ENCODE measurements at regions not wholly inside any gene's neighbourhood (a gene's known extent, or its start where the extent isn't known, plus 50 kb on each side); places are given as distances from the start of the nearest gene placed in this dataset.
A peak's percentile ranks its signal among the peaks of the same experiment; 100 is the strongest.

GRCh38 chr21:29424728-29425127, 126.0 kb downstream of the BACH1 start:
- TF ChIP-seq CTCF (IDR thresholded peaks at IDR 0.05; ENCODE audit: low read depth, low read length) = no peak
- no peak for DNase-seq
- no peaks in the 10 kb centered on the region for H3K9me3 ChIP-seq (ENCODE audit: severe bottlenecking)
- H3K27ac ChIP-seq = no peak overlapping the region
- H3K4me3 ChIP-seq (ENCODE audit: low read depth, low read length) = no peak overlapping the region
- H3K27me3 ChIP-seq (ENCODE audit: insufficient read depth, low read depth, severe bottlenecking) = no peaks in the 10 kb centered on the region
- no peaks in the 10 kb centered on the region for H3K36me3 ChIP-seq

- DNase-seq = no peak
- H3K4me3 ChIP-seq (ENCODE audit: low read depth, low read length) = no peak overlapping the region
- no peak overlapping the region for H3K27ac ChIP-seq
- no peak for TF ChIP-seq CTCF (IDR thresholded peaks at IDR 0.05; ENCODE audit: low read depth, low read length)
- H3K36me3 ChIP-seq = no peaks in the 10 kb centered on the region
- H3K9me3 ChIP-seq (ENCODE audit: severe bottlenecking) = no peaks in the 10 kb centered on the region
- H3K27me3 ChIP-seq (ENCODE audit: insufficient read depth, low read depth, severe bottlenecking) = no peaks in the 10 kb centered on the region
Measured at GRCh38 chr21:29429218-29429617, 130.5 kb downstream of the BACH1 start.

GRCh38 chr21:29430030-29430429, 131.3 kb downstream of the BACH1 start:
- Histone ChIP-seq H3K27me3 (ENCODE audit: insufficient read depth, low read depth, severe bottlenecking) (no peaks in the 10 kb centered on the region), H3K4me3 (ENCODE audit: low read depth, low read length) (no peak overlapping the region)
- TF ChIP-seq CTCF (IDR thresholded peaks at IDR 0.05; ENCODE audit: low read depth, low read length) = no peak

GRCh38 chr21:29430576-29430975, 131.9 kb downstream of the BACH1 start:
- H3K4me3 ChIP-seq (ENCODE audit: low read depth, low read length) = no peak overlapping the region
- no peak for DNase-seq
- no peaks in the 10 kb centered on the region for H3K27me3 ChIP-seq (ENCODE audit: insufficient read depth, low read depth, severe bottlenecking)
- H3K27ac ChIP-seq = no peak overlapping the region
- H3K9me3 ChIP-seq (ENCODE audit: severe bottlenecking) = no peaks in the 10 kb centered on the region
- H3K36me3 ChIP-seq = no peaks in the 10 kb centered on the region
- TF ChIP-seq CTCF (IDR thresholded peaks at IDR 0.05; ENCODE audit: low read depth, low read length) = no peak

More at GRCh38 chr21:29430030-29430429, 131.3 kb downstream of the BACH1 start:
- Histone ChIP-seq H3K36me3 (no peaks in the 10 kb centered on the region), H3K27ac (no peak overlapping the region), H3K9me3 (ENCODE audit: severe bottlenecking) (no peaks in the 10 kb centered on the region)
- DNase-seq = peak; percentile 37

- TF ChIP-seq CTCF (IDR thresholded peaks at IDR 0.05; ENCODE audit: low read depth, low read length) = no peak
- H3K9me3 ChIP-seq (ENCODE audit: severe bottlenecking) = no peaks in the 10 kb centered on the region
Measured at GRCh38 chr21:29431178-29431577, 132.5 kb downstream of the BACH1 start.

GRCh38 chr21:29431680-29432079, 133.0 kb downstream of the BACH1 start:
- Histone ChIP-seq H3K27me3 (ENCODE audit: insufficient read depth, low read depth, severe bottlenecking) (no peaks in the 10 kb centered on the region), H3K27ac (no peak overlapping the region), H3K36me3 (no peaks in the 10 kb centered on the region; the same call in 1 of the 2 replicates), H3K4me3 (ENCODE audit: low read depth, low read length) (no peak overlapping the region), H3K9me3 (ENCODE audit: severe bottlenecking) (no peaks in the 10 kb centered on the region)
- DNase-seq = no peak
- no peak for TF ChIP-seq CTCF (IDR thresholded peaks at IDR 0.05; ENCODE audit: low read depth, low read length)

More at GRCh38 chr21:29431178-29431577, 132.5 kb downstream of the BACH1 start:
- H3K4me3 ChIP-seq (ENCODE audit: low read depth, low read length) = no peak overlapping the region
- H3K27me3 ChIP-seq (ENCODE audit: insufficient read depth, low read depth, severe bottlenecking) = no peaks in the 10 kb centered on the region
- no peak for DNase-seq
- H3K27ac ChIP-seq = no peak overlapping the region
- H3K36me3 ChIP-seq = no peaks in the 10 kb centered on the region; the same call in 1 of the 2 replicates

Measured in WERI-Rb-1 (cell line).